Calu3 (cell line): ENCODE measurements at regions not wholly inside any gene's neighbourhood (a gene's known extent, or its start where the extent isn't known, plus 50 kb on each side); places are given as distances from the start of the nearest gene placed in this dataset.

Source experiments
- BruUV-seq: library from RNA; stranded (reverse); fragments of 400-500 nt; replicated peaks from 2 replicates; lab custom pipeline; 2021; lab: Mats Ljungman, UMichigan
- CTCF ChIA-PET: fragments of 300-600 bp; sonication (Branson Sonifier 250); formaldehyde crosslinking; loops from one replicate; lab custom pipeline; 2022; ENCODE audit warnings: antibody characterized with exemption; lab: Charles Lee
- DNase-seq: peaks from one replicate; pipeline ENCODE4 v3.0.0; 2022
- H3K27ac Mint-ChIP-seq: one replicate; pipeline ENCODE4 v1.8.0; 2022; ENCODE audit warnings: mixed read lengths; ENCODE audit not compliant: unreplicated experiment
- H3K27me3 Mint-ChIP-seq: one replicate; pipeline ENCODE4 v1.8.0; 2022; ENCODE audit warnings: mixed read lengths; ENCODE audit not compliant: unreplicated experiment
- H3K36me3 Mint-ChIP-seq: one replicate; pipeline ENCODE4 v1.8.0; 2022; ENCODE audit warnings: mild to moderate bottlenecking, moderate library complexity, mixed read lengths; ENCODE audit not compliant: insufficient read depth, unreplicated experiment
- H3K4me1 Mint-ChIP-seq: one replicate; pipeline ENCODE4 v1.8.0; 2022; ENCODE audit warnings: mild to moderate bottlenecking, low read depth, mixed read lengths; ENCODE audit not compliant: unreplicated experiment
- H3K4me3 Mint-ChIP-seq: one replicate; pipeline ENCODE4 v1.8.0; 2022; ENCODE audit warnings: mild to moderate bottlenecking, low read depth, moderate library complexity, mixed read lengths; ENCODE audit not compliant: unreplicated experiment
- H3K9me3 Mint-ChIP-seq: one replicate; pipeline ENCODE4 v1.8.0; 2022; ENCODE audit warnings: low read depth, mixed read lengths; ENCODE audit not compliant: unreplicated experiment
- intact Hi-C: fragments of 100-400 bp; cut with micrococcal nuclease; formaldehyde crosslinking; loops from one replicate; pipeline ENCODE4 v1.10.0; 2022; ENCODE audit not compliant: unreplicated experiment
- TF ChIP-seq, protein P1 (sequence below): fragments of 200-600 bp; IDR thresholded peaks from one replicate; pipeline ENCODE4 v1.8.0; 2022; ENCODE audit warnings: antibody characterized with exemption; ENCODE audit not compliant: unreplicated experiment

DNA sequence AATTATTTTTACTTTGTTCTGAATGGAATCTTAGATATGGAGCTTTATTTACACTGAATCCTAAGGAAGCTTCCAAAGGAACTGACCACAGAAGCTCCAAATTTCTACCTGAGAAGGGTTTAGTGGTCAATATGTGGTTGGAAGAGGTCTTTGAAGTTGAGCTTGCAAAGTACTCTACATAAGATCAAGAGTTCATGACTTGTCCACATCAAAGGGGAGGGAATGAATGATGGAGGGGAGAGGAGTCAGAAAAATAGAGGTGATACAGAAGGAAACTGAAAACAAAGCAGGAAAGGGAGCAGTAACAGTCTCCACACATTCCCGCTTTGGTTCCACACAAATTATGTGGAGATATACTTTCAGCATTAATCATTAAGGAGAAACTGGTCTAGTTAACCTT is 450.9 kb downstream of the HINT1 start:
- no peak for DNase-seq
- no peaks in the 10 kb centered on the region for H3K27me3 Mint-ChIP-seq
- no peak overlapping the region for H3K4me3 Mint-ChIP-seq
- intact Hi-C loops: loop anchor here (10.0 kb wide), 1 partner anchor 379 kb away; no protein-coding TSS in a partner anchor
- H3K4me1 Mint-ChIP-seq: peaks cover 21% of the 10 kb centered on the region
- TF ChIP-seq, protein P1, sequence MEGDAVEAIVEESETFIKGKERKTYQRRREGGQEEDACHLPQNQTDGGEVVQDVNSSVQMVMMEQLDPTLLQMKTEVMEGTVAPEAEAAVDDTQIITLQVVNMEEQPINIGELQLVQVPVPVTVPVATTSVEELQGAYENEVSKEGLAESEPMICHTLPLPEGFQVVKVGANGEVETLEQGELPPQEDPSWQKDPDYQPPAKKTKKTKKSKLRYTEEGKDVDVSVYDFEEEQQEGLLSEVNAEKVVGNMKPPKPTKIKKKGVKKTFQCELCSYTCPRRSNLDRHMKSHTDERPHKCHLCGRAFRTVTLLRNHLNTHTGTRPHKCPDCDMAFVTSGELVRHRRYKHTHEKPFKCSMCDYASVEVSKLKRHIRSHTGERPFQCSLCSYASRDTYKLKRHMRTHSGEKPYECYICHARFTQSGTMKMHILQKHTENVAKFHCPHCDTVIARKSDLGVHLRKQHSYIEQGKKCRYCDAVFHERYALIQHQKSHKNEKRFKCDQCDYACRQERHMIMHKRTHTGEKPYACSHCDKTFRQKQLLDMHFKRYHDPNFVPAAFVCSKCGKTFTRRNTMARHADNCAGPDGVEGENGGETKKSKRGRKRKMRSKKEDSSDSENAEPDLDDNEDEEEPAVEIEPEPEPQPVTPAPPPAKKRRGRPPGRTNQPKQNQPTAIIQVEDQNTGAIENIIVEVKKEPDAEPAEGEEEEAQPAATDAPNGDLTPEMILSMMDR: no peak
- CTCF ChIA-PET: no interaction called here
- H3K36me3 Mint-ChIP-seq: no peaks in the 10 kb centered on the region
- no peaks in the 10 kb centered on the region for H3K9me3 Mint-ChIP-seq
- H3K27ac Mint-ChIP-seq: no peak overlapping the region
- BruUV-seq: no TSS peak

DNA sequence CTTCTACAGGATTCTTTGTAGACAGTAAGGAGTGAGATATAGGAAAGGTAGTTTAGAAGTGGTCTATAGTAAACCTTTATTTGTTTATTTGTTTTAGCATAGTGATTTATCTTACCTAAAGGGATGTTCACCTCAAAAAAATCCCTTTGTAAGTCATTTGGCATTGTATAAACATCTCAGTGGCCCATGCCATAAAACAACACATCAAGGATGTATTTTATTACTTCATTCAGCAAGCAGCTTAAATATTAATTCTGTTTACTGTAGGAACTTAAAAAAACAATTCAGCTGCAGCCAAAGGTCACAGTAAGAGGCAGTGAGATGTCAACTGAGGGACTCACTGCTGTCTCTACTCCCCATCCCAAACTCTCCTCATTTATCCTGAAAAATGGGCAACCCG is 452.7 kb downstream of the HINT1 start:
- Mint-ChIP-seq H3K27ac (no peak overlapping the region), H3K4me3 (no peak overlapping the region), H3K9me3 (no peaks in the 10 kb centered on the region), H3K27me3 (no peaks in the 10 kb centered on the region), H3K4me1 (peaks cover 30% of the 10 kb centered on the region), H3K36me3 (no peaks in the 10 kb centered on the region)
- intact Hi-C loops: loop anchor here (10.0 kb wide), 1 partner anchor 378 kb away; no protein-coding TSS in a partner anchor
- no TSS peak for BruUV-seq
- no peak for DNase-seq
- CTCF ChIA-PET: interaction anchor here (0.6 kb wide), 1 partner anchor 1655 kb away, joined by 3 read pairs; no protein-coding TSS in a partner anchor
- TF ChIP-seq, protein P1: no peak

DNA sequence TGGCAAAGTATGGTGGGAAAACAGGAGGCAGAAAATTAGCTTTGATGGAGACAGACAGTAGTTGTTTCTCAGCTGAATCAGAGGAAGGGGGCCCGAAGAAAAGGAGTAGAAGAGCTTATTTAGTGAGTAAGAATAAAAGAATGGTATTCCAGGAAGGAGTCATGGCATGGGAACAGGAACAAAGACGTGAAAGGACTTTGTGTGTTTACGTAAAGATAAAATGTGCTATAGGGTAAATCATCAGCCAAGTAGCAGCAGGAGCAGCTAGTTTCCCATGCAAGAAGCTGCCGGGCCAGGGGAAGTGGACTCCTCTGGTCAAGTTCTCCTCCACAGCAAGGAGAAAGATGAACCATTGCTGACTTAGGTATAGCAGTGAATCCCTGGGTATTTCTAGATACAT is 454.5 kb downstream of the HINT1 start:
- Mint-ChIP-seq H3K36me3 (no peaks in the 10 kb centered on the region), H3K27me3 (no peaks in the 10 kb centered on the region), H3K27ac (peak overlapping the region; percentile 7), H3K9me3 (no peaks in the 10 kb centered on the region), H3K4me1 (peaks cover 30% of the 10 kb centered on the region), H3K4me3 (peak overlapping the region; percentile 7)
- CTCF ChIA-PET: no interaction called here
- TF ChIP-seq, protein P1: no peak
- BruUV-seq: no TSS peak
- intact Hi-C loops: loop anchor here (10.0 kb wide), 1 partner anchor 376 kb away; no protein-coding TSS in a partner anchor
- DNase-seq: peak; percentile 27

DNA sequence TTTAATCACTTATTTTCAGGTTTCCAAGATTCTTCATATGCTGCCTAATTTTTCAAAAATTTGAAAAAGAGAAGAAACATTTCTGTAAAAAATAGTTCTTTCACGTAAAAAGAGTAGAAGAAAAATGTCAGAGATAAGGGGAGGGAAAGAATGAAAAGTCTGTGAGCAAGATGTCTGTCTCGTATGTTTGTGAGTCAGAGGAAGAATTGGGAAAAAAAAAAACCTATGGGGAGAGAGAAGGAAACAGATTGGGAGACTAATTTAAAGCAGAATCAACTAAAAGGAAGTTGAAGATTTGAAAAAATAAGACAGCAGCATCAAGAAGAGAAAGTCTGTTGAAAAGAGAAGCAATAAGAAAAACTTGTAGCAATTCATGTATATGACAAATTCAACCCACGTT is 456.3 kb downstream of the HINT1 start:
- Mint-ChIP-seq H3K4me3 (no peak overlapping the region), H3K27me3 (no peaks in the 10 kb centered on the region), H3K9me3 (no peaks in the 10 kb centered on the region), H3K36me3 (no peaks in the 10 kb centered on the region), H3K4me1 (peaks cover 39% of the 10 kb centered on the region), H3K27ac (no peak overlapping the region)
- BruUV-seq: no TSS peak
- TF ChIP-seq, protein P1: no peak
- CTCF ChIA-PET: no interaction called here
- intact Hi-C loops: no loop called here
- no peak for DNase-seq
